SK-N-SH treated with all-trans-retinoic acid at 6 μM for 48 hours (cell line): ENCODE measurements at regions not wholly inside any gene's neighbourhood (a gene's known extent, or its start where the extent isn't known, plus 50 kb on each side); places are given as distances from the start of the nearest gene placed in this dataset.
"Not testable (repeated sequence)": the region's sequence is repeated elsewhere in the genome, so short reads cannot be mapped to it uniquely, and the experiment has no call there.

Experiments
- CREB5 ChIP-seq: fragments of 250-450 bp; sonication (Bioruptor Pico); IDR thresholded peaks from 2 replicates; pipeline ENCODE4 v1.5.1; 2020; ENCODE audit warnings: low read depth, mild to moderate bottlenecking, moderate library complexity
- CSDC2 ChIP-seq: fragments of 250-450 bp; sonication (Bioruptor Pico); IDR thresholded peaks from 2 replicates; pipeline ENCODE4 v1.5.0; 2020; ENCODE audit warnings: mild to moderate bottlenecking, moderate library complexity
- ESRRG ChIP-seq: fragments of 250-450 bp; sonication (Bioruptor Pico); IDR thresholded peaks from 2 replicates; pipeline ENCODE4 v1.6.1; 2021; ENCODE audit warnings: mild to moderate bottlenecking
- GLIS3 ChIP-seq: fragments of 250-450 bp; sonication (Bioruptor Pico); IDR thresholded peaks from 2 replicates; pipeline ENCODE4 v1.5.0; 2020; ENCODE audit warnings: mild to moderate bottlenecking, moderate library complexity
- OSR1 ChIP-seq: fragments of 250-450 bp; sonication (Bioruptor Pico); IDR thresholded peaks from 2 replicates; pipeline ENCODE4 v1.8.0; 2022; ENCODE audit warnings: moderate library complexity, mild to moderate bottlenecking, inconsistent platforms
- POU6F1 ChIP-seq: fragments of 250-450 bp; sonication (Bioruptor Pico); IDR thresholded peaks from 2 replicates; pipeline ENCODE4 v1.8.0; 2021; ENCODE audit warnings: low read depth, mild to moderate bottlenecking, moderate library complexity, borderline replicate concordance
- RARB ChIP-seq: fragments of 250-450 bp; sonication (Bioruptor Pico); IDR thresholded peaks from 2 replicates; pipeline ENCODE4 v1.8.0; 2021; ENCODE audit warnings: mild to moderate bottlenecking, moderate library complexity
- TOX ChIP-seq: fragments of 250-450 bp; sonication (Bioruptor Pico); IDR thresholded peaks from 2 replicates; pipeline ENCODE4 v1.8.0; 2021; ENCODE audit warnings: mild to moderate bottlenecking, moderate library complexity, borderline replicate concordance
- ZFP3 ChIP-seq: fragments of 250-450 bp; sonication (Bioruptor Pico); IDR thresholded peaks from 2 replicates; pipeline ENCODE4 v1.5.0; 2020; ENCODE audit warnings: mild to moderate bottlenecking, moderate library complexity
- ZFP30 ChIP-seq: fragments of 450-650 bp; formaldehyde crosslinking; IDR thresholded peaks from 2 replicates; pipeline ENCODE4 v1.5.0; 2022; ENCODE audit warnings: mild to moderate bottlenecking, moderate library complexity
- ZNF565 ChIP-seq: fragments of 450-650 bp; formaldehyde crosslinking; conservative IDR thresholded peaks from 2 replicates; pipeline ENCODE4 v1.5.0; 2020; ENCODE audit warnings: low read depth, mild to moderate bottlenecking, moderate library complexity
- TF ChIP-seq, protein P1 (sequence below): fragments of 250-450 bp; sonication (Bioruptor Pico); IDR thresholded peaks from 2 replicates; pipeline ENCODE4 v1.8.0; 2020; ENCODE audit warnings: mild to moderate bottlenecking, moderate library complexity, borderline replicate concordance
- TF ChIP-seq, protein P2 (sequence below): fragments of 250-450 bp; sonication (Bioruptor Pico); IDR thresholded peaks from 2 replicates; pipeline ENCODE4 v1.5.0; 2020; ENCODE audit warnings: mild to moderate bottlenecking, moderate library complexity

GRCh38 chr2:19089476-19089875, 268.9 kb downstream of the OSR1 start:
- not testable (repeated sequence) for TF ChIP-seq OSR1 (CRISPR knock-in tag); CSDC2 (CRISPR knock-in tag); TOX (CRISPR knock-in tag); RARB (CRISPR knock-in tag); ZFP3; CREB5 (CRISPR knock-in tag); GLIS3 (CRISPR knock-in tag); POU6F1 (CRISPR knock-in tag); ZFP30; ESRRG (CRISPR knock-in tag); ZNF565
- TF ChIP-seq, protein P1, sequence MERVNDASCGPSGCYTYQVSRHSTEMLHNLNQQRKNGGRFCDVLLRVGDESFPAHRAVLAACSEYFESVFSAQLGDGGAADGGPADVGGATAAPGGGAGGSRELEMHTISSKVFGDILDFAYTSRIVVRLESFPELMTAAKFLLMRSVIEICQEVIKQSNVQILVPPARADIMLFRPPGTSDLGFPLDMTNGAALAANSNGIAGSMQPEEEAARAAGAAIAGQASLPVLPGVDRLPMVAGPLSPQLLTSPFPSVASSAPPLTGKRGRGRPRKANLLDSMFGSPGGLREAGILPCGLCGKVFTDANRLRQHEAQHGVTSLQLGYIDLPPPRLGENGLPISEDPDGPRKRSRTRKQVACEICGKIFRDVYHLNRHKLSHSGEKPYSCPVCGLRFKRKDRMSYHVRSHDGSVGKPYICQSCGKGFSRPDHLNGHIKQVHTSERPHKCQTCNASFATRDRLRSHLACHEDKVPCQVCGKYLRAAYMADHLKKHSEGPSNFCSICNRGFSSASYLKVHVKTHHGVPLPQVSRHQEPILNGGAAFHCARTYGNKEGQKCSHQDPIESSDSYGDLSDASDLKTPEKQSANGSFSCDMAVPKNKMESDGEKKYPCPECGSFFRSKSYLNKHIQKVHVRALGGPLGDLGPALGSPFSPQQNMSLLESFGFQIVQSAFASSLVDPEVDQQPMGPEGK = not testable (repeated sequence)
- TF ChIP-seq, protein P2, sequence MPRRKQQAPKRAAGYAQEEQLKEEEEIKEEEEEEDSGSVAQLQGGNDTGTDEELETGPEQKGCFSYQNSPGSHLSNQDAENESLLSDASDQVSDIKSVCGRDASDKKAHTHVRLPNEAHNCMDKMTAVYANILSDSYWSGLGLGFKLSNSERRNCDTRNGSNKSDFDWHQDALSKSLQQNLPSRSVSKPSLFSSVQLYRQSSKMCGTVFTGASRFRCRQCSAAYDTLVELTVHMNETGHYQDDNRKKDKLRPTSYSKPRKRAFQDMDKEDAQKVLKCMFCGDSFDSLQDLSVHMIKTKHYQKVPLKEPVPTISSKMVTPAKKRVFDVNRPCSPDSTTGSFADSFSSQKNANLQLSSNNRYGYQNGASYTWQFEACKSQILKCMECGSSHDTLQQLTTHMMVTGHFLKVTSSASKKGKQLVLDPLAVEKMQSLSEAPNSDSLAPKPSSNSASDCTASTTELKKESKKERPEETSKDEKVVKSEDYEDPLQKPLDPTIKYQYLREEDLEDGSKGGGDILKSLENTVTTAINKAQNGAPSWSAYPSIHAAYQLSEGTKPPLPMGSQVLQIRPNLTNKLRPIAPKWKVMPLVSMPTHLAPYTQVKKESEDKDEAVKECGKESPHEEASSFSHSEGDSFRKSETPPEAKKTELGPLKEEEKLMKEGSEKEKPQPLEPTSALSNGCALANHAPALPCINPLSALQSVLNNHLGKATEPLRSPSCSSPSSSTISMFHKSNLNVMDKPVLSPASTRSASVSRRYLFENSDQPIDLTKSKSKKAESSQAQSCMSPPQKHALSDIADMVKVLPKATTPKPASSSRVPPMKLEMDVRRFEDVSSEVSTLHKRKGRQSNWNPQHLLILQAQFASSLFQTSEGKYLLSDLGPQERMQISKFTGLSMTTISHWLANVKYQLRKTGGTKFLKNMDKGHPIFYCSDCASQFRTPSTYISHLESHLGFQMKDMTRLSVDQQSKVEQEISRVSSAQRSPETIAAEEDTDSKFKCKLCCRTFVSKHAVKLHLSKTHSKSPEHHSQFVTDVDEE (CRISPR knock-in tag) = not testable (repeated sequence)
